ENCODE measurements at regions not wholly inside any gene's neighbourhood (a gene's known extent, or its start where the extent isn't known, plus 50 kb on each side); places are given as distances from the start of the nearest gene placed in this dataset.

- TF ChIP-seq EZH2 (IDR thresholded peaks at IDR 0.05) (no peak), POLR2AphosphoS5 (IDR thresholded peaks at IDR 0.05; ENCODE audit: borderline replicate concordance, low read depth, low read length) (no peak)
These were observed 81.4 kb downstream of the DDIT4L start for GRCh38 chr4:100108869-100109268.
